ENCODE measurements at regions not wholly inside any gene's neighbourhood (a gene's known extent, or its start where the extent isn't known, plus 50 kb on each side); places are given as distances from the start of the nearest gene placed in this dataset.

DNA sequence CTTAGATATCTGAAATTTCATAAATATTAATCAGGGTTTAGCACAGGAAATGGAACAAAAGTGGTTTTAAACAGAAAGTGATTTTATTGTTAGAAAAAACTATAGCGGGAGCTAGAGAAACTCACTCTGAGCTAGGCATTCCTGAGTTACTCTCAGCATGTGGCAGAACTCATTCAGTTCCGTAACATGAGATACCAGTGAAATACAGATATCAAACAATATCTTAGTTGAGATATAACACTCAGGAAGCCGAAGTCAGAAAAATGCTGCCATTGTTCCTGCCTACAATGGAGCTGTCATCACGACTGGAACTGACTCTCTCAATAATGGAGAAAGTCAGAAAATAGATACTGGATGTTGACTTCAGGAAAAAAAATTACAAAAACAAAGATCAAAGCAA, 1428.7 kb downstream of the PCDH18 start:
- DNase-seq (ENCODE audit: low read depth in 3 of 3) = no peak

DNA sequence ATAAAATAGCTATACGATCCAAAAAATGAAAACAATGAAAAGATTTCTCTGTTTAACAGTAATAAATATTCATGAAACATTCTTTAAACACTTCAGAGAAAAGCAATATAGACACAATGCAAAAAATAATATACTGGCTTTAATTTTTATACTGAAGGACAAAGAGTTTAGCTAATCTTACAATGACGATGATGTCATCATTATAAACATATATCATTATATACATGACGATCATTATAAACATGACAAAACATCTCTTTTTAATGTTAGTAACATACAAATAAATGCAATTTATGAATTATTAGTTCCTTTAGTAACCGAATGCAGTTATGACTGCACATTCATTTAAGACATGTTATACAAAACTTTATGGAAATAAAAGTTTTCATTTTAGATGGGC, 1434.6 kb downstream of the PCDH18 start:
- no peak for DNase-seq (ENCODE audit: low read depth in 3 of 3)

DNA sequence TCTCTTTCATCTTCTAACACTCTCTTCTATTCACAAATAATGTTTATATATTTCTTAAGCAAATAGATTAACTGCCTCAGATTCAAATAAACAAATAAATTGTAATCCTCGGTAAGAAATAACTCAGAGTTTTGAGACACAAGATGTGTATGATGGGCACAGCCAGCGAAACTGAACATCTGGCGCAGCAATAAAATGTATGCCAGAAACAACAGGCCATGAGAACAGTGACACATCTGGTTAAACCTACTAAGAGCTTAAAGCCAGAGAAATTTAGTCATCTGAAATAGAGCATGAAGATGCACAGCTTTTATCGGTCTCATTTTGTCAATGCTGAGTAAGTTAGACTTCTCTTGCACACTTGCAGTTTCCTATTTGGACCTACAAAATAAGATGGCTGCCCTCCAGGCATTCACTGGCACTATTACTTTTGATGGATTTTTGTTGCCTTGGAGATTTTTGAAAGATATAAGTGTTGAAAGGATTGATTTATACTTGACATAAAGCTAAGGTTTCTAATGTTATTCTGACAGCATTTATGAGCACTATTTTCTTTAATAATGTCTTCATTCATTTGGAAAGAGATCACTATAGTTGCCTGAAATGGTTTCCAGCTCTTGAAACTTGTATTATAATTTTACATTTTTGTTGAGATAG, 1444.0 kb downstream of the PCDH18 start:
- no peak for DNase-seq (ENCODE audit: low read depth in 3 of 3)

DNA sequence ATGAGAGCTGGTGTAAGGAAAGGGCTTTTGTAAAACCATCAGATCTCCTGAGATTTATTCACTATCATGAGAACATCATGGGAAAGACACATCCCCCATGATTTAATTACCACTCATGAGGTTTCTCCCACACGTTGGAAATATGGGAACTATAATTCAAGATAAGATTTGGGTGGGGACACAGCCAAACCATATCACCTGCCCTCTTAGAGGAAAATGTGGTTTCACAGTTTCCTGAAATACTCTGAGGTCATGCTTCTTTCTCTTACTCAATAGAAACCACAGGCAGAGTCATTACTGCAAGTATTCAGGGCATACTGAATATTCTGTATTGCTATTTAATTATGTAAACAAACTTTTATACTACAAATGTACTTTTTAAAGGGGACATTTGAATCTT, 1453.3 kb downstream of the PCDH18 start:
- DNase-seq (ENCODE audit: low read depth in 3 of 3) = no peak

DNA sequence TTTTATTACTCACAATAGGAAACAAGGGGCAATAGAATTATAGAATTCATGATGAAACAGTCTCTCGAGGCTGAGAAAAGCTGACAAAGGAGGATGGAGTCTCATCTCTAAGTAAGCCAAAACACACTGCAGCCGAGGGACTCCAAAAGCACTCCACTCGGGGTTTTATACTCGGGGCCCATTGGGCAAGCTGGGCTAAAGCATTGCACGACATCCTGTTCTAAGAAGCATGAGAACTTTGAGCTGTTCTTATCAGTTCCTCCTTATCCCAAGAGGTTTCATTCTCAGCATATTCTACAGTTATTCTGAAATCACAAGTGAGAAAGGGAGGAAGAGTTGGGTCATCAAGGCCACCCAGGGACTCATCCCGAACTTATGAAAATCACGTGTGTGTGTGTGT, 1475.5 kb downstream of the PCDH18 start:
- no peak for DNase-seq (ENCODE audit: low read depth in 3 of 3)

DNA sequence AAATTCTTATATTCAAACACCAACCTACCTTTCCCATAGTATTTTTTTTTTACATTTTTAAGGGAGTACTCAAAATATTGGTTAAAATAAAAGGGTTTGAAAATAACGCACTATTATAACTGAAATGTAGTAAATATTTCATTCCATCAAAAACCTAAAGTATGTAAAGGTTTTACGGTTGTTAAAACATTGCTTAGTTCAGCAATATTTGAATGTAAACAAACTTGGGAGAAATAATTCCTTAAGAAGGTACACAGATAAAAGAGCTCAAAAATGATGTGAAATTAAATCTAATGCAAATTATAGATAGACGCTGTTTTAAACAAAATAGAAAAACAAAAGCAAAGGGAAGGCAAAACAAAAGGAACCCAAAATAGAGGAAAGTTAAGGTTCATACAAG, 1476.9 kb downstream of the PCDH18 start:
- no peak for DNase-seq (ENCODE audit: low read depth in 3 of 3)

DNA sequence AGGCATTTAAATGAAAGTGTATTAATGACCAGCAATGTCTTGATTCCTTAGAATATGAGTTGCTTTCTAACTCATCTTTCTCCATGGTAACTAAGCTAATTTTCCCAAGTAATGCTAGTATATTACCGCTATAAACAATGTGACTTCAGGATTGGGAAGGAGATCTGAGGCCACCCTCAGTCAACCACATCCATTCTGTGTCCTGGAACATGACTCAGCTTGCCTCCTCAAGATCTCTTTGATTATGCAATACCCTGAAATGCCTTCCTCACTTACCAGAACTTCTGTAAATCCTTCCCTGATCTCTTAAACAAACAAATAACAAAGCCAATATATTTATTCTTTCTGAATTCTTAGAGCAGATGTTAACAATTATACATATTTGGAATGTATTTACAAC, 1495.5 kb downstream of the PCDH18 start:
- DNase-seq (ENCODE audit: low read depth in 3 of 3) = no peak

DNA sequence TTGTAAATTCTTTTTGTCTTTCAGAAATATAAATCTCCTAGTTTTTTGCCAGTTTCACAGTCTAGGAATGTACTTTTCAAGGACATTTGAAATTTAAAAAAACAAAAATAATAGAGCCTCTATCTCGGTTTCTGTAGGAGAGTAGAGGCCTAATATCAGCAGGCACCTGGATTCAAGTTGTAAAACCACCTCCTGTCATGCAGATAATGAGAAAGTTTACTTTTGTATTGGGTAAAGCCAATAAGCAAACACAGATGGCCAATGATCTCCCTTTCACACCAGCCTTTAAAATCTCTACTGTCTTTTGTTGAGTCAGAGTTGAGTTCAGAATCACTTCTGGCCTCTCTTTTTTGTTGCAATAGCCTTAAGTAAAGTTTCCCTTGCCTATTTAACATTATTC, 1499.9 kb downstream of the PCDH18 start:
- no peak for DNase-seq (ENCODE audit: low read depth in 3 of 3)

DNA sequence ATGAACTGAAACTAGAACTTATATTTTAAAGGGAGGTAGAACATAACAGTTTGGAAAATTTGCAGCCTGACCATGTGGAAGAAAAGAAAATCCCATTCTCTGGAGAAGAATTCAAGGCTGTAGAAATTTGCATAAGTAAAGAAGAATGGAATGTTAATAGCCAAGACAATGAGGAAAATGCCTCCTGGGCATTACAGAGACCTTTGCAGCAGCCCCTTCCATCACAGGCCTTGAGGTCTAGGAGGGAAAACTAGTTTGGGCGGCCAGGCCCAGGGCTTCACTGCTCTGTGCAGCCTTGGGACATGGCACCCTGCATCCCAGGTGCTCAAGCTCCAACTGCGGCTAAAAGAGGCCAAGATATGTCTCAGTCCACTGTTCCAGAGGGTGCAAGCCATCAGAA, 1506.8 kb downstream of the PCDH18 start:
- DNase-seq (ENCODE audit: low read depth in 3 of 3) = no peak

DNA sequence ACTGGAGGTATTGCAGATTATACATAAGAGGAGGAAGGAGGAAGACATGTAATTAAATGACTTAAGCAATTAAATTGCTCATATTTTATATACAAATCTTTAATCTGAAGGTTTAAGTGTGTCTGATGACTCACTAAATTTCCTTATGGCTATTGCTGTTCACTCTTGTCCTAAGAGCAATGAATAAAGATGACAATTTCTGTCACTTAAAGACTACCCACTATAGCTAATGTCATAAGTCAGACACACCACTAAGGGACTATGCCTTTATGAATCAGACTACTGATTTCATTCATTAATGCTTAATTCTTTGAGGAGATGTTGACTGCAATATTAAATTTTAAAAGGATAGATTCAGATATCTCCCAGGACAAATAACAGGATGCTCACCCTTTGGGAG, 1514.7 kb downstream of the PCDH18 start:
- no peak for DNase-seq (ENCODE audit: low read depth in 3 of 3)

DNA sequence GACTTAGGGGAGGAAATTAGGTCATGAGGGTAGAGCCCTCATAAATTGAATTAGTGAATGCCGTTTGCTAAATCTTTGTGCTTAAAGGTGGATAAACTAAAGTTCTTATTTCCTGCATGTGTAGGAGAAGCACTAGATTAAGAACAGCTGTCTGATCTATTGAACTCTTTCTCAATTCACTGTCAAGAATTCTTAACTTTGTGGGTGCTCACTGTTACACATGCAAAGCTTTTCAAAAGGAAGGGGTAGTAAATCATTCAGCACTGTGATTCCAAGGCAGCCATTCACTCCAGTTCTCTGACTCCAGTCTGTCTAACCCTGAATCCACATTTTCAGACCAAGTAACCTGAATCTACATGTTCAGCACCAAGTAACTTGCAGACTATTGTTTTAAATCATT, 1520.1 kb downstream of the PCDH18 start:
- no peak for DNase-seq (ENCODE audit: low read depth in 3 of 3)

DNA sequence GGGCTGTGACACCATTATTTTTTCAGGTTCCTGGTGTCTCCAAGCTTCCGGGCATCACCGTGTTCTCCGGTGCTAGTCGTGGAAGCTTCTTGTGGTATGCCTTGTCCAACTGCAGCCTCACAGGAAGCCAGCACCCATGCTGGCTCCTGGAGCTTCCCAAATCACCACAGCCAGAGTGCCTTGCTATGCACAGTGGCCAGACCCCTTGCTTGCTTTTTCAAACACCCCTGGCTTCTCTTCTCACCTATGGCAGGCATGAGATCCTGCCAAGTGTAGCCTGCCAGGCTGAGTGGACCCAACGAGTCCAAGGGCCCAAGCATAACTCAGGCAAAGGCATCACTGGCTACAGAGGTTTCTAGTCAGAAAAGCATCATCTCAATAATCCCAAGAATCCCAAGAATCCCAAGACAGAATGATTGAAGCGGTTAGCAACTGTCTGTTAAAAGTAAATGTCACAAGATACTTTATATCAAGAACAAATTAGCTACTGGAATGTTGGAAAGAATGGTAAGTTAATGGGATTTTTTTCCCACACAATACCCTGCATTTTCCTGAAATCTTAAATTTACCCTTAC, 1522.9 kb downstream of the PCDH18 start:
- no peak for DNase-seq (ENCODE audit: low read depth in 3 of 3)

DNA sequence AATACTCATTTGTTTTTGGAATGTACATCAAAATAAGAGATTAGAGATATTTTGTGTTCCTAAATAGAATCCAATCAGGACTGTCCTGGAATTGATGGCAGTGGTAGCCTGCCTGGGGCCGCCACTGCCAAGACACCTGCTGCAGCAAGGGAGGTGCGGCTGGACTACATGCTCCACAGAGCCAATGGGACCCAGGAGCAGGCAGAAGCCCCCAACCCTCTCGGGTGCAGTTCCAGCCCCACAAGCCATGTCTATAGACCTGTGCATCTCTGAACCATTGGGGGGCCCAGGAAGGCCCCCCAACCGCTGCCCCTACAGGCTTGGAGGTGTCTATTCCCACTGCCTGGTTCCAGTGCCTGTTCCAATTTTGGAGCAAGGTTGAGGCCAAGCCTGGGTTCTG, 1524.3 kb downstream of the PCDH18 start:
- no peak for DNase-seq (ENCODE audit: low read depth in 3 of 3)

DNA sequence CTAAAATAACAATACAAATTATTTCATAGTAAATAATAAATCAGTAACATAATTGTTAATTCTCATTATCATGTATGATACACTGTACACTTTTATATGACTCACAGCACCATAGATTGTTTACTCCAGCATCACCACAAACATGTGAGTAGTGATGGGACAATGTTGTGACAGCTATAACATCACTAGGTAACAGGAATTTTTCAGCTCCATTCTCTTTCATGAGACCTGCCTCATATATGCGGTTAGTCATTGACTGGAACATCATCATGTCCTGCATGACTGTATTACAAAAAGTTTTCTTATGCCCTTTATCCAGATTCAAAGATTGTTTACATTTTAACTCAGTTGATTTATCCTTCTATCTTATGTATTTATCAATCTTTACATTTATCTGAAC, 1530.0 kb downstream of the PCDH18 start:
- no peak for DNase-seq (ENCODE audit: low read depth in 3 of 3)

DNA sequence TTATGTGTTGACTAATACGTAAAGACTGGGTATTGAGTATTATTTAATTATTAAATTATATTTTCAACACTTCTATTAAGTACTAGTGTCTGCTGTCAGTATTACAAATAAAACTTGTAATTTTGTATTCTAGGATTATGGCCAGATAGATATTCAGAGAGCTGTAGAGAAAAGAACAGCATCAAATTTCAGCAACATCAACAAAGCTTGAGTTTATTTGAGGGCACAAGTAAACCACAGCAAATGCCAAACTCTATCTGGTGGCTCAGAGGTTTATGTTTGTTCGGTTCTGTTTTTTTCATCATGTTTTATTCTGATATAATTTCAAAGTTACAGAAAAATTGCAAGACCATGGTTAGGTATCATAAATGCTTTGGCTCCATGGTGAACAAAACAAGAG, 1530.5 kb downstream of the PCDH18 start:
- DNase-seq (ENCODE audit: low read depth in 3 of 3) = no peak

DNA sequence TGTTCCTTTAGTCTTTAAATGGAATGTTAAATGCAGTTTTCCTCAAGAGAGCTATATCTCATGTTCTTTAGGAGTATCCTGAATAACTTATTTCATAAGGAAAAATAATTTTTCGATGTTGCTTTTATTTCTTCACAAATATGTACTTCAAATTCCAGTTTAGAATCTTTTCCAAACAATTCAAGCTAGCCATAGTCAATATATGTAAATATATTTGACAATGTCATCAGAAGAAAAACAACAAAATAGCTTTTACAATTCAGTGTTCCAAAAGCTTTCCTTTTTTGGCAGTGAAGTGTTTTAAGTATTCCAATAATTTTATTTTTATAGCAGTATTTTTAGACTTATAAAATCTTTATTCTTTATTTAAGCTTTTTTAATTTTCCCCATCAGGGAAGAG, 1532.0 kb downstream of the PCDH18 start:
- DNase-seq (ENCODE audit: low read depth in 3 of 3) = no peak

DNA sequence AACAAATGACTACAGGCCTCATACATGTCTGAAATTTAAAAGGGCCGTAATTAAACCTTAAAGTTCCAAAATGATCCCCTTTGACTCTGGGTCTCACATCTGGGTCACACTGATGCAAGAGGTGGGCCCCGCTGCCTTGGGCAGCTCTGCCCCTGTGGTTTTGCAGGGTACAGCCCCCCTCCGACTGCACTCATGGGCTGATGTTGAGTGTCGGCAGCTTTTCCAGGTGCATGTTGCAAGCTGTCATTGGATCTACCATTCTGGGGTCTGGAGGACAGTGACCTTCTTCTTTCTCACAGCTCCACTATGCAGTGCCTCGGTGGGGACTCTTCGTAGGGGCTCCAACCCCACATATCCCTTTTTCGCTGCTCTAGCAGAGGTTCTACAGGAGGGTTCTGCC, 1537.9 kb downstream of the PCDH18 start:
- no peak for DNase-seq (ENCODE audit: low read depth in 3 of 3)

DNA sequence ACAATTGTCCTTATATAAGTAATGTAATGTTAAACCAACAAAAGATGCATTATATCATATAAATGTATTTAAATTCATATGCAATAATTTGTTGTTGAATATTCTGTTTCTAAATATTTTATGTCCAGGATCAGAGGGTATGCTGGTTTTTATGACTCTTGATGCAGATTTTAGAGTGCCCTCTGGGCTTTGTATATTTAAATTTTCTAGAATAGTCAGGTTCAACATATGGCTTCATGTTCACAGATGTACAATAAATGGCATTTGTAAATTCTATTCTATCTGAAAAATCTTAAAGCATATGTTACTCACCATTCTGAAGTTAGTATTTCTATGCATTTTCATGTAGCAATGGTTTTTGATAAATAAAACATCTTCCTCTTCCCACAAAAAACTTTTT, 1555.4 kb downstream of the PCDH18 start:
- no peak for DNase-seq (ENCODE audit: low read depth in 3 of 3)

DNA sequence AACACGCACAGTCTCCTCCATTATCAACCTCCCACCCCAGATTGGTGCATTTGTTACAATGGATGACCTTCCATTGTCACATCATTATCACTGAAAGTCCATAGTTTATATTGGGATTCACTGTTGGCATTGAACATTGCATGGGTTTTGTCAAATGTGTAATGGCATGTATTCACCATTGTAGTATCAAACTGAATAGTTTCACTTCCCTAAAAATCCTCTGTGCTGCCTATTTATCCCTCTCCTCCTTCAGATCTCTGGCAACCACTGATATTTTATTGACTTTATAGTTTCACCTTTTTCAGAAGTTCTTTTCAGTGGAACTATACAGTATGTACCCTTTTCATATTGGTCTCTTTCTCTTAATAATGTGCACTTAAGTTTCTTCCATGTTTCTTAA, 1565.4 kb downstream of the PCDH18 start:
- no peak for DNase-seq (ENCODE audit: low read depth in 3 of 3)

DNA sequence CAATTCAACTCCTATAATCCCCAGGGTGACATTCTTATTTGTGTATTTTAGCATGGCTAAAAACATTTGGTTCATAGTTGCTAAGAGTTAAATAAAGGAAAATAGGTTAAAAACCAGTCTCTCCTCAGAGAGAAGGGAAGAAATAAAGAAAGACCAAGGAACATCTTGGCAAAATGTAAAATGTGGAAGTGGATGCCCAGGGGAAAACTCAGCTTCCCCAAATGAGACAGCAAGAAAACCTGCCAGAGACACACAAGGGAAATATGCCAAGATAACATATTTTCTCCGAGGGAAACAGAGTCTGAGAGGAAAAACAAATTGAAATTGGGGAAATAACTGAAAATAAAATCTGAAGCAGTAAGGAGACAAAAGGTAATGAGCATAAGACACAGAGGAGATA, 1569.3 kb downstream of the PCDH18 start:
- DNase-seq (ENCODE audit: low read depth in 3 of 3) = no peak

DNA sequence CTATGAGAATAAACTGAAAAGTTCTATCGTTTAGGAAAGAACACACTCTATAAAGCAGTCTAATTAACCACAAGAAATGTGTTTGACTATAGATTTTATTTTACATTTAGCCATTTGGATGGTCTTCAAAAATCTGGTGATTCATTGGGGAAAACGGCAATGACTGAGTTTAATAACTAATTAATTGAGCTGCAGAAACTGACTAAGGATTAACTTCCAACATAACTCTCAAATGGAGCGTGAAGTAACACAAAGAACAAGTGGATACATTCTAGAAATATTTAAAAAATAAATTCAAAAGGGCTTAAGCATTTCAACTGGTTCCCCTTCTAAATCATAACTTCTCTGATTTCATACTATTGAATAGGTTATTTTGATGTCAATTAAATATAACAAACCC, 1582.4 kb downstream of the PCDH18 start:
- DNase-seq (ENCODE audit: low read depth in 3 of 3) = no peak

DNA sequence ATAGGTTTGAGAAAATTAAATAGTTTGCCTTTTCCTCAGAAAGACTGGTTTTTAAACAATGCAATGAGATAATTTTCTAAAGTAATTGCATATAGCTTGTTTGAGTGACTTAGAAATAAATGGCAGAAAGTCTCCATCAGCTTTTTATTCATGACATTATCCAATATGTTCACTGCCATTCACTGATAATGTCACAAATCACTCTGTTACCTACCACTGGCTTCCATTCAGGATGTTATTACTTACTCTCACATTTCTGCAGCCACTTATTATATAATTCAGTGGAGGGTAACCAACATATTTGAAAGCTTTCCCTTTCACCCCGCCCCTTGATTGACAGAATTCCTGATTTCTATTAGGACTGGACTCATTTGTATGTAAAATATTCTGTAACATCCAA, 1583.5 kb downstream of the PCDH18 start:
- DNase-seq (ENCODE audit: low read depth in 3 of 3) = no peak

DNA sequence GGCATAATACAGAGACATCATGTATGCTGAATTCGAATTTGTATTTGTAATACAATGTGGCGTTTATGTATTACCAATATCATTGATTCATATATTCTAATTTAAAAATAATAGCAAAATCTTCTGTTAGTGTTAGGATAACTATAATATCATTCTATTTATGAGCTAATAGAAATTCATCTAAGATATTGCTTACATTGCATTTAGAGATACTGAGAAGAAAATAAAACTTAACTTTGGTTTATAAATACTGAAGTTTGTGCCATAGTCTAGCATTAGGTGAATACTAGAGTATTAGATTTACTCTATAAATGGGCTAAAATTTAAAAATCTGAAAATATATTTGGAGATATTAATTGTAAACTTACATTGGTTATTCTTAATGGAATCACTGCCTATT, 1590.6 kb downstream of the PCDH18 start:
- DNase-seq (ENCODE audit: low read depth in 3 of 3) = no peak

DNA sequence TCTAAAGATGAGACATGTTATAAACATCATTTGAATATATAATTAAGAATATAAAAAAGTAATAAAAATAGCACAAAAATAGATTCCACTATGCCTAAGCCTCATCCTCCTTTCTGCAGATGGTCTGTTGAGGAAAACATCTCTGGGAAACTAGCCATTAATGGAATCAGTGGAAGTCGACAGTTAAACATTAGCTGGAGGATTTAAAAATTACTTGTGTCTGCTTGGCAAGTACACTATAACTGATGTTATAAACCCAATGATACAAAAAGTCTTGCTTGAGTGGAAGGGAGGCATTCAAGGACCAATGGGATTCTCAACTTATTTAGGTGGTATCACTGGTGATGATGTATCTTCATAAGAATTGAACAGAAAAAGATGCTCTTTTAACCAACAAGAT, 1598.3 kb downstream of the PCDH18 start:
- no peak for DNase-seq (ENCODE audit: low read depth in 3 of 3)
